Neural cell (in vitro differentiated cells): ENCODE measurements at regions not wholly inside any gene's neighbourhood (a gene's known extent, or its start where the extent isn't known, plus 50 kb on each side); places are given as distances from the start of the nearest gene placed in this dataset.

Source experiments
- H2AFZ ChIP-seq: fragments of 200-600, 300-800 bp; sonication (generic), shearing (Covaris generic); 2 replicates; pipeline ENCODE4 v1.6.0; 2014; ENCODE audit warnings: low read depth, mild to moderate bottlenecking, antibody characterized with exemption, low read length, moderate library complexity
- H3F3A ChIP-seq: fragments of 200-600 bp; shearing (Covaris generic); 2 replicates; pipeline ENCODE4 v1.6.1; 2016; ENCODE audit warnings: mild to moderate bottlenecking, moderate library complexity, mixed read lengths, antibody characterized with exemption, low read length; ENCODE audit not compliant: insufficient read depth, poor library complexity, severe bottlenecking
- H3K27ac ChIP-seq: fragments of 200-600, 300-800 bp; sonication (generic), shearing (Covaris generic); 2 replicates; pipeline ENCODE4 v1.5.1; 2014; ENCODE audit warnings: mild to moderate bottlenecking, low read length, moderate library complexity
- H3K27me3 ChIP-seq: fragments of 300-800, 200-600 bp; sonication (generic), shearing (Covaris generic); 2 replicates; pipeline ENCODE4 v1.6.0; 2014; ENCODE audit warnings: mild to moderate bottlenecking, low read depth, low read length, moderate library complexity; ENCODE audit not compliant: insufficient read depth
- H3K36me3 ChIP-seq: fragments of 300-800, 200-600 bp; sonication (generic), shearing (Covaris generic); 2 replicates; pipeline ENCODE4 v1.5.1; 2014; ENCODE audit warnings: mild to moderate bottlenecking, antibody characterized with exemption, low read length, moderate library complexity; ENCODE audit not compliant: insufficient read depth
- H3K4me2 ChIP-seq: fragments of 300-800, 200-600 bp; sonication (generic), shearing (Covaris generic); 2 replicates; pipeline ENCODE4 v1.6.0; 2014; ENCODE audit warnings: mild to moderate bottlenecking, low read length
- H3K4me3 ChIP-seq: fragments of 300-800, 200-600 bp; sonication (generic), shearing (Covaris generic); 2 replicates; pipeline ENCODE4 v1.5.1; 2014; ENCODE audit warnings: mild to moderate bottlenecking, low read length, moderate library complexity
- H3K79me2 ChIP-seq: fragments of 200-600 bp; shearing (Covaris generic); replicated peaks from 2 replicates; pipeline ENCODE4 v1.6.0; 2014; ENCODE audit warnings: mild to moderate bottlenecking, low read length, moderate library complexity; ENCODE audit not compliant: insufficient read depth
- H3K9ac ChIP-seq: fragments of 300-800, 200-600 bp; sonication (generic), shearing (Covaris generic); 2 replicates; pipeline ENCODE4 v1.6.1; 2016; ENCODE audit warnings: mild to moderate bottlenecking, low read length, mixed read lengths
- H3K9me2 ChIP-seq: fragments of 200-600 bp; shearing (Covaris generic); 2 replicates; pipeline ENCODE4 v1.6.1; 2016; ENCODE audit warnings: mild to moderate bottlenecking, low read length, mixed read lengths; ENCODE audit not compliant: insufficient read depth
- H3K9me3 ChIP-seq: fragments of 200-600, 300-800 bp; sonication (generic), shearing (Covaris generic); 2 replicates; pipeline ENCODE4 v1.6.1; 2016; ENCODE audit warnings: mild to moderate bottlenecking, mixed run types, low read length, moderate library complexity, mixed read lengths
- H4K20me1 ChIP-seq: fragments of 200-600 bp; shearing (Covaris generic); 2 replicates; pipeline ENCODE4 v1.6.1; 2016; ENCODE audit warnings: mild to moderate bottlenecking, mixed run types; ENCODE audit not compliant: insufficient read depth
- CTCF ChIP-seq: fragments of 450-650 bp; IDR thresholded peaks from 2 replicates; pipeline ENCODE4 v1.5.1; 2014; ENCODE audit warnings: antibody characterized with exemption, mild to moderate bottlenecking, moderate library complexity; ENCODE audit not compliant: poor library complexity, severe bottlenecking
- EP300 ChIP-seq: fragments of 450-650 bp; conservative IDR thresholded peaks from 2 replicates; pipeline ENCODE4 v1.6.1; 2014; ENCODE audit warnings: antibody characterized with exemption, mild to moderate bottlenecking, moderate library complexity; ENCODE audit not compliant: poor library complexity, severe bottlenecking
- EZH2 ChIP-seq: fragments of 200-600, 300-800 bp; shearing (Covaris generic), sonication (generic); IDR thresholded peaks from 2 replicates; pipeline ENCODE4 v1.6.1; 2014; ENCODE audit warnings: antibody characterized with exemption, low read length, borderline replicate concordance, mild to moderate bottlenecking; ENCODE audit not compliant: insufficient read depth, poor library complexity, severe bottlenecking
- MXI1 ChIP-seq: fragments of 450-650 bp; conservative IDR thresholded peaks from 2 replicates; pipeline ENCODE4 v1.6.1; 2014; ENCODE audit warnings: antibody characterized with exemption, mild to moderate bottlenecking; ENCODE audit not compliant: poor library complexity, severe bottlenecking
- POLR2AphosphoS5 ChIP-seq: IDR thresholded peaks from 2 replicates; pipeline ENCODE4 v1.6.1; 2012
- RAD21 ChIP-seq: fragments of 450-650 bp; conservative IDR thresholded peaks from 2 replicates; pipeline ENCODE4 v1.6.1; 2014; ENCODE audit warnings: antibody characterized with exemption, mild to moderate bottlenecking, moderate library complexity
- REST ChIP-seq: IDR thresholded peaks from 2 replicates; pipeline ENCODE4 v1.6.1; 2012; ENCODE audit warnings: borderline replicate concordance
- SMC3 ChIP-seq: fragments of 450-650 bp; conservative IDR thresholded peaks from 2 replicates; pipeline ENCODE4 v1.6.1; 2014; ENCODE audit warnings: antibody characterized with exemption, mild to moderate bottlenecking, moderate library complexity; ENCODE audit not compliant: poor library complexity
- TAF1 ChIP-seq: IDR thresholded peaks from 2 replicates; pipeline ENCODE4 v1.6.1; 2012; ENCODE audit warnings: low read depth

GRCh38 chr9:65411336-65411735, 126.3 kb upstream of the FOXD4L5 start:
- TF ChIP-seq RAD21 (no peak), SMC3 (no peak), TAF1 (no peak), EP300 (no peak), EZH2 (no peak), MXI1 (no peak), REST (no peak), POLR2AphosphoS5 (no peak), CTCF (no peak)
- no peak overlapping the region for H3K9ac ChIP-seq
- H3K4me3 ChIP-seq, result no peak overlapping the region
- H3K27ac ChIP-seq, result no peak overlapping the region
- H3F3A ChIP-seq, result no peaks in the 10 kb centered on the region
- no peak overlapping the region for H3K4me2 ChIP-seq
- H2AFZ ChIP-seq, result no peak overlapping the region
- no peaks in the 10 kb centered on the region for H3K36me3 ChIP-seq
- no peaks in the 10 kb centered on the region for H3K79me2 ChIP-seq
- H3K9me3 ChIP-seq, result no peaks in the 10 kb centered on the region
- no peaks in the 10 kb centered on the region for H3K9me2 ChIP-seq
- no peaks in the 10 kb centered on the region for H4K20me1 ChIP-seq
- no peaks in the 10 kb centered on the region for H3K27me3 ChIP-seq

DNA sequence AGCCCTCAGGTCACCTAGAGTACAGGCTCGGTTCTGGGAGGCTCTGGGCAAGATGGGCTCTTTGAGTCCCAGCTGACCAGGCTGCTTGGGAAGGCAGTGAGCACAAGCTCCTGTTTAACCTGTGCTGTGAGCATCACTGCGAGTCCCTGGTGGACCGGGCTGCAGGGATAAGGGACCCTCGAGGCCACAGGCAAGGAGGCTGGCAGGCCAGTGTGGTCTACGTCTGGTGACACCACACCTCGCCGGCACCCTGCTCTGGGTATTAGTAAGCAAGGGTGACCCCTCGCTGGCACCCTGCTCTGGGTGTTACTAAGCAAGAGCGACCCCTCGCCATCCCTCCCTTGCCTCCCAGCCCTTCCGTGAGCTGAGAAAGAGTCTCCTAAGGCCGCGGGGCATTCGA, 125.9 kb upstream of the FOXD4L5 start:
- Histone ChIP-seq H4K20me1 (no peaks in the 10 kb centered on the region), H3K79me2 (no peaks in the 10 kb centered on the region), H3K9me2 (no peaks in the 10 kb centered on the region), H3K9me3 (no peaks in the 10 kb centered on the region), H3K4me2 (no peak overlapping the region), H3K27ac (no peak overlapping the region), H3K36me3 (no peaks in the 10 kb centered on the region), H3K9ac (no peak overlapping the region), H3K4me3 (no peak overlapping the region), H3F3A (no peaks in the 10 kb centered on the region), H3K27me3 (no peaks in the 10 kb centered on the region), H2AFZ (no peak overlapping the region)
- TF ChIP-seq RAD21, result no peak
- no peak for TF ChIP-seq MXI1
- TF ChIP-seq TAF1, result no peak
- no peak for TF ChIP-seq REST
- no peak for TF ChIP-seq EZH2
- no peak for TF ChIP-seq SMC3
- no peak for TF ChIP-seq POLR2AphosphoS5
- TF ChIP-seq EP300, result no peak
- no peak for TF ChIP-seq CTCF
